Colon (tissue), 2 donors: ENCODE measurements at regions not wholly inside any gene's neighbourhood (a gene's known extent, or its start where the extent isn't known, plus 50 kb on each side); places are given as distances from the start of the nearest gene placed in this dataset.

Experiments
- FAIRE-seq: peaks from 2 replicates; lab custom pipeline; 2012; peaks lifted over from hg19 to GRCh38; lab: Jason Lieb, UNC
- donor health status: control.
- donor health status: control.

DNA sequence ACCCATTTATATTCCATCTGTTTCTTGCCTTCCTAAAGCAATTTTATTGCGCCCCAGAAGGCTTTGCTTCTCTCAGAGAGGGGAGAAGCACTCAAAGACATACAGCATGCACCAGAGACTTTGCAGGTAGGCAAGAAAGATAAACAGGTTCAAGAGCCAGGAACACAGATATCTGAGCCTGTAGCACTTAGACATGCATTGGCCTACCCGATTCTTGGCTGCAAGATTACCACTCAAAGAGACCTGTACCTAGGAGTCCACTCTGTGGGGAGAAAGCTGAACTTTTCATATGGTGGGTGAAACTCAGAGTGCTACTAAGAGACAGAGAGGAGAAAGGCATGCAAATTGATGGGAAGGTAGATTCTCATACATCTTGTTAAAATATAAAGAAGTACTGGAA is 609.4 kb upstream of the PKN2 start:
- FAIRE-seq: no peak

DNA sequence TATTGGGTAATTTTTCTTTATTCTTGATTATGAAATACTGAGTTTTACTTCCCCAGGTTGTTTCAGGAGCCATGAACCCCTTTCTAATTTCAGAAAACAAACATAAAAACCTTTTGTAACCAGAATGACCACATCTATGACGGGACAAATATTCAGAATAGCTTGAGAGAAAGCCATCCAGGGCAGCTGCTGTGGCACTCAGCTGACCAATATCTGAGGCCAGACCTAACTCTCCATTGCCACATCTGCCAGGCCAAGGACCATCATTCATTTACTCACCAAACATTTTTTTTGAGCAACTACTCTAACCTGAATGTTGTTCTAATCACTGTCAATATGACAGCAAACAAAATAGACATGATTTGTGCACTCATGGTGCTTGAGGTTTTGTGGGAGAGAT is 608.3 kb upstream of the PKN2 start:
- FAIRE-seq: no peak

DNA sequence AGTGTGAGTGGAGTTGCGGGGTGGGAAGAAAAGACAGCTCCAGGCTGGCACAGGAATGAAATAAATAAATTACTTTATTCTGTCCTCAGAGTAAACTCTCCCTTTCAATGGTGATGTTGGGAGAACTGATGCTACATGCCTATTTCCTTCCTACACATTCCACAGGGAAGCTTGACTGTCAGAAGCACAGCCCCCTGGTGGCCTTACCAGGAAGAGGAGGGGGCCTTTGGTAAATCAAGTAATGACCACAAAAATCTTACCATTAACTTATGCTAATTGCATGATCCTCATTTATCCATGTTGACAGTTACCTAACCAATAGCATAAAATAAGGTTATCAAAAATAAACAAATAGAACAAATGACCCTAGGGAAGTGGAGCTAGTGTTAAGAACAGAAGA is 605.0 kb upstream of the PKN2 start:
- FAIRE-seq: no peak

DNA sequence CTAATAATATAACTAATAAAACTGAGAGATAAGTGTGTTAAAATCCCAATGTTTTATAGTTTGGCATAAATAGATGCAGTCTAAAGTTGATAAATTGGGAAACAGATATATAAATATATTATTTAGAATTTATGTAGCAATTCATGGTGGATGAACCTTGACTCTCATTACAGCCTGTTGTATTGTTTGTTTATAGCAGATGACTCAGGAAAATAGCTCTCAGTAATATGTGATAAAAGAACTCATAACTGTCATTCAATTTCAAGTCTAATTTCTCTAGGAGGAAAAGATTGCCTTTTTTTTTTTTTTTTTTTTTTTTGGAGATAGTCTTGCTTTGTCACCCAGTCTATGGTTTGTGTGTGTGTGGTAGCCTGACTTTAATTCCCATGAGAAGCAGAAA is 603.2 kb upstream of the PKN2 start:
- no peak for FAIRE-seq

DNA sequence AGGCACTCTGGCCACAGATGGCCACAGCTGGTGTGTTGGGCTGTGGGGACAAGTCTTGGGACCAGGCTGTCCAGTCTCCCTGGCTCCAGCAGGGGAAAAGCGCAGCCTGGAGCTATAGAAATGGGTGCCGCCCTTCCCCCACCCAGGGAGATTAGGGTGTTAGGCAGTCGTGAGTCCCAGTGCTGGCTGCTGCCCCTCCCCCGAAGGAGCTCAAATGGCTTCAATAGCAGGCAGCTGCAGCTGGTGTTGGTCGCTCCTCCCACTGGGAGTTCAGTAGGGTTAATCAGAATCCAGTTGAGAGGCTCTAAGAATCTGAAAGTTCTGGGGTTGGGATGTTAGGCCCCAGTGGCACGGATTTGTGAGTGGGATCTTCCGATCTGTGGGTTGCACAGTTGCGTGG is 595.6 kb upstream of the PKN2 start:
- no peak for FAIRE-seq

DNA sequence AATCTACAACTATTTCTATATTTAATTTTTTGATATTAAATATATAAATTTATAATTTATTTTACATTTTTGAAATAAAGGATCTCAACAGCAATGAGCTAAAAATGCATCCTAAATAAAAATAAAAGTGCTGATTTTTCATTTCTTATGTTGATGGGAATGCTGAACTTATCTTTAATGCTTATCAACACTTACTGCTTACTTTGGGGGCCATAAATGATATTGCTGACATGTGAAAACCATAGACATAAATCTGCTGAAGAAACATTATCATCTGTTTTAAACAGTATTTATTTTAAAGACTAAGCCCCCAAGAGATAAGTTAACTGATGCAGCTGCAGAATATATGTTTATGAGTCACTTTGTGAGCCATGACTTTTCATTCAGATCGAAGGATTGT is 594.1 kb upstream of the PKN2 start:
- FAIRE-seq: no peak

DNA sequence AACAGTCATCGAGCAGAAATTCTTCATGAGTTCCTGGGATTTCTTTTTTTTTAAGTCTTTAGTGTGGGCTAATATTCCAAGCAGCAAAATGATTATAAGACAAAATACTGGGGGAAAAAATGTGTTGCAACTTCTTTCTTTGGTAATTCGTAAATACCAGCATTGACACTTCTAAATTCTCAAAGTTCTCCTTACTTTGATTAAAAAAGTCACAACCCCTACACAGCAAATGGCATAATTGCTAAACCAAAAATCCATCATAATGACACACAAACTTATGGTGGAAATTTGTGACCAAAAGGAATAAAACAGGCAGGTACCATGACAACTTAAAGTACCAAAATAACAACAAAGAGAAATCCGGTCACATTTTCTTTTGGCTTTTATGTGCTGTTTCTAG is 585.2 kb upstream of the PKN2 start:
- FAIRE-seq: no peak

DNA sequence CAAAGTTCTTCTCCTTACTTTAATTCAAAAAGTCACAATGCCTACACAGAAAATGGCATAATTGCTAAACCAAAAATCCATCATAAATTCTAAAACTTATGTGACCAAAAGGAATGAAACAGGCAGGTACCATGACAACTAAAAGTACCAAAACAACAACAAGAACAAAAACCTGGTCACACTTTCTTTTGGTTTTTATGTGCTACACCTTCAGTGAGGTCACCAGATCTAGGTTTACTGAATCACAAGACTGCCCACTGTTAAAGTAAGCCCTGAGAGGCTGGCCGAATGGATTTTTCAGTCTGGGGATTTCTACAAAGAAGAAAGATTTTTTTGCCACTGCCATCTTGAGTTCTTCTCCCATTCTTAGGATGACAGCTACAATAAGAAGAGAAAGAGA is 583.0 kb upstream of the PKN2 start:
- no peak for FAIRE-seq

DNA sequence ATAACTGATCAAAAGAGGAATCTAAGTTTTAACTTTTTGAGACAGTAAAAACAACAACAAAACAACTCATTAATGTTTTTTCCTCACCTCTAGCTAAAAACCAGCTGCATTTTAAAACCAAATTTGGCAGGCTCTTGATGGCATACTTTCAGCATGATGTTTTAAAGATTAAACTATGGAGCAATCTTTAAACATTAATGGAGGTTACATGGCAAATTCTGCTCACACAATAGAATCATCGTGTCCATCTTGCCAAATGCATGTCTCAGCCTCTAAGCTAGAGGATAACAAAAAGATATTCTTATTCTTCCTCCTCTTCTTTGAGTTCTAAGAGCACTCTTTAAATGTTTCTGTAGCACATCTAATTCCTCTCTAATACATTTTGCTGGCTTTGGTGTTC is 579.8 kb upstream of the PKN2 start:
- no peak for FAIRE-seq

DNA sequence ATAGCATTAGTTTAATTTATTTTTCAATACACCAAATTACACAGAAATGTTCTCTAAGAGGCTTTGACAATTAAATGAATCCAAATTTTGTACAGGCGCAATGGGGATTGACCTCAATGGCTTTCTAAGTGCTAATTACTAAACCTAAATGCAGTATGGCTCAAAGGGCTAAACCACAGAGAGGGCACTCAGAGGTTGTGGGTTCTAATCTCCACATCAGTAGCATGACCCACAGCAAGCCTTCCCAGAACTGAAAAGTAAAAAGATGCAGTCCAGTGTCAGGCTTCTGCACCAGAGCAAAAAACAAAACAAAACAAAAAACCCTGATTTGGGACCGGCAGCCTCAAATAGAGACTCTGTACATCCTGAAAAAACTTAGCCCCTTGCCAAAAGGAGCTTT is 579.2 kb upstream of the PKN2 start:
- FAIRE-seq: no peak

DNA sequence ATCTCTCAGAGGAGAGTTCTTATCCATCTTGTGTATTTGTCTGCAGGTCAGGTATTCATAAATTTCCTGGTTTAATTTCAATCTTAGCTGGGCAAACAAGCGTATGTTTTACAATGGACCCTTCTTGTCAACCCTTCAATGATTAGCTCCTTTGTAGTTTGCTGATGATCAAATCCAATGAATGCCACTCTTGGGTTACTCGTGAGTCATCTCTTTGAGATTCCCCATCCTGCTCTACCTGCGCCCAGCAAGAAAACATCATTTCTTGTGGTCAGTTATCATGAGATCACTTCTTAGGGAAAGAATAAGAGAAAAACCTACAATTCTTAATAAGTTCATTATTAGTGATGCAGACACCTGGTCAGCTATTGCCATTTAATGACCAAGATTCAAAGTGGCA is 572.3 kb upstream of the PKN2 start:
- FAIRE-seq: no peak

DNA sequence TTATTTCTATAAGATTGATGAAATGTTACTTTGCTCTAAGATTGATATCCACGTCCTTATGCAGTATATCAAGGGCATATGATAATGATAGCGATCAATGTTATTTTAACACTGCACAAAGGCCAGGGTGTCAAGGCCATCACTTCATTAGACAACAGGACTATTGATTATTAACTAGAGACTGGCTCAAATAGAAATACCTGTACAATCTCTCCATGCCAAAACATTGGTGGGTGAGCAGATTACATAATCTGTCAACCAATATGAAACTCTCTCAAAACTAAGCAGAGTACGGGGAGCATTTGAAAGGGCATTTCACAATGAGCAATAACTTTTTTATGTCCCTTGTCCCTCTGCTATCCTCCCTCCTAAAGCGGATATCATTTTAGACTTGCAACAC is 566.5 kb upstream of the PKN2 start:
- FAIRE-seq: no peak

DNA sequence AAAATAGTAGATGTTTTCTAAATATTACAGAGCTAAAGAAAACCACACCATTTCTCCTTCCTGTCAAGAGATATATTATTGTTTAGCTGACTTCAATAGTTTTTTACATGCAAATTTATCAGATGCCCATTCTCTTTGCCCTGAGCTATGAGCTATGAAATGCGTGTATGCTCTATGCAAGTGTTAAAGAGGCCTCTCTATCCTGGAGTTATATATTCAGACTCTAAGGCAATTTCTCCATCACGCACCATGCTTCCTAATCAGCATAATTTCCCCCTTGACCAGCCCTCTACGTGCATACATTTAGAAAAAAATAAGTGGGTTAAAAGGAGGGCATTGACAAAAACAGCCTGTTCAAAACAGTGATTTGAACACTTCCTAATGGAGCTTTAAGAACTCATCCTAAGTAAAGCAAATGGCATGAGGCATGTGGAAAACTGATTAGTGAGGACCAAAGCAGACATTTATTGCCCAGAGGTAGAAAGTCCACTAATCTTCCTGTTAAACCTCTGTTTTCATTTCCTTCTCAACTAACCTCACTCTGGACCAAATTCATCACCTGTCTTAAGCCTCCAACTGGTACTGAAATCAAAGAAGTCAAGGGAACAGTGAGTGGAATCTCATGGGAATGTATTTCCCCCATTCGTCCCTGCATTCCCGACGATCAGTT is 565.8 kb upstream of the PKN2 start:
- FAIRE-seq: no peak

DNA sequence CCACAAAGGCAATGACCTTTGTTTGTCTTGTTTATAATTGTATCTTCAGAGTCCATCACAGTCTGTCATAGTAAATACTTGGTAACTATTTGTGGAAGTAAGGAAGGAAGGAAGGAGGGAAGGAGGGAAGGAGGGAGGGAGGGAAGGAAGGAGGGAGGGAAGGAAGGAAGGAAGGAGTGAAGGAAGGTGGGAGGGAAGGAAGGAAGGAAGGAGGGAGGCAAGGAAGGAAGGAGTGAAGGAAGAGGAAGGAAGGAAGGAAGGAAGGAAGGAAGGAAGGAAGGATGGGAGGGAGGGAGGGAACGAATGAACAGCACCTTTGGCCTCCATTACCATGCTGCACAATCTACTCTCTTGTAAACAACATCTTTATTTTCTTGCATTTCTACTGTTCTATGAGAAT is 559.5 kb upstream of the PKN2 start:
- no peak for FAIRE-seq

DNA sequence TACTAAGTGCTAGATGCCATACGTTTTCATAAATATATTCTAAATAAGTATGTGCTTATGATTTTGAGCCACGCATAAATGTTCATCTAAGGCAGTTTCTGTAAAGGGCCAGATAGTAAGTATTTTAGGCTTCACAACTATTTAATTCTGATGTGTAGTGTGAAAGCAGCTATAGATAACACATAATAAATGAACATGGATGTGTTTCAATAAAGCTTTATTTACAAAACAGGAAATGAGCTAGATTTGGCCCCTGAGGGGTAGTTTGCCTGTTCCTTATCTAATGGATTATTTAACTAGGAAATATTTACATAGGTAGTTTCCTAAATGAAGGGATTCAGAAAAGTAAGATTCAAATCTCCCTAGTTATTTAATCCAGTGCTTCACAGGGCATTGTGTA is 557.6 kb upstream of the PKN2 start:
- no peak for FAIRE-seq

DNA sequence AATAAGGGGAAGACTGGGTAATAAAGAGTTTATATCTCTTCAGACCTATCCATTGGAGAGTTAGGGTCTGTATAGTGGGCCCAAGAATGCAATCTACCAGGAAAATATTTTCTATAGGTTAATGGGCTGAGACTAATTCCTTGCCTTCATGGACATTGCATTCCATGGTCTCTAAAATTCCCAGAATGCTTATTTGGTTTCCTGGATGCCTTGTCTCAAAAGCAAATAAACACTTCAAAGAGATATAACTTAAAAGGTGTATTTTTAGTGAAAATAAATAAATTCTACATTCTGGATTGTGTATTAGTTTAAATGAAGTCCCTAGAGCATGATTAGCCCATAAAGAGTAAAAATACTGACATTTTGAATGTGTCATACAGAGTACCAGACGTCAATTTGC is 550.1 kb upstream of the PKN2 start:
- no peak for FAIRE-seq

DNA sequence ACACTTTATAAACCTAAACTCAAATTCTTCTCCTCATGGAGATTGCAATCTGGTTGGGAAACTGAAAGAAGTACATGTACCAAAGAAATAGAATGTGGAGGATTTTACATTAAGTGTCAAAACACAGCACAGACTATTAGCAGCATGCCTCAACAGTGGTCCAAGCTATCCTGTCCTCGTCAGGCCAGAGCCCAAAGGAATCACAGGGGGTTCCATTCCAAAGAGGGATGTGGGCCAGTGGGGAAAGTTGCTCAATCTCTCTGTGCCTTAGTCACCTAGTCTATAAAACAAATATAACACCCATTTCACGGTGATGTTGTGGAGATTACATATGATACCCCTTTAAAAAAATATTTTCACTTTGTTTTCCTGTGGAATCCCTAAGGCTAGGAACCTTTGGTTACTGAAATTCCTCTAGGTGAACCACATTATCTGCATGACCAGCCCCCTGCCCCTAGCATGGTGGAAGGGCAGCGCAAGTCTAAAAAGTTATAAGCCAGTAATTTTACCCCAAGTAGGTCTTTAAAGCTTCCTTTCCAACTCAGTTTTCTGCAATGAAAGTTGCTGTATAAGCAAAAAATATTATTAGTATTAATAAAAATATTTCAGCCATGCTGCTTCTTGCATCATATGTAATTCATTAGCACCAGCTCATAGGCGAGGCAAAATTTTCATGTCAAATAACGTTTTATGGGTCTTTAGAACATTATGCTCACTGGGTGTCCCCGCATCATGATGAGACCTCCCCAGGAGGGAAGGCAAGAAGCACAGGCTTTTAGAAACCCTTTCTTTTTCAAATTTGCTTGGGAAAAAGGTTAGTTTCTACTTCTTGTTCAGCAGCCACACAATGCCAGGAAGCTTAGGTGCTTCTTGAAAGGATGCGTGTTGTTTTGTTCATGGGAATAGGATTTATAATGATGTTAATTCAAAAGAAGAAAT is 548.8 kb upstream of the PKN2 start:
- no peak for FAIRE-seq

DNA sequence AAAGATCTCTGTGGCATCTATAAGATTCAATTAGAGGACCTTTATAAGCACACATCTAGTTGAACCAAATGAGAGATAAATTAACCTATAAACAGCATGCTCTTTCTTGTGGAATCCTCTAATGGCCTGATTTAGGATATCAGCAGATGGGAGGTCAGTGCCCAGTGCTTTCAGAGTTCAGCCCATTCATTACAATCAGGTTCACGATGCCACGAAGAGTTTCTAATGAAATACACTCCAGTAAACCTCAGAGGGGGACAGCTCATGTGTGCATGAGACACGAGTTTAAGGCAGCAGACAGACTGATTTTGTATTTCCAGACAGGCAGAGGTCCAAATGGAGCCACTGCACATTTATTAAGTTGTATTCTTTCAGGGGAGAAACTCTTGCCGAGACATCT is 544.4 kb upstream of the PKN2 start:
- FAIRE-seq: no peak

DNA sequence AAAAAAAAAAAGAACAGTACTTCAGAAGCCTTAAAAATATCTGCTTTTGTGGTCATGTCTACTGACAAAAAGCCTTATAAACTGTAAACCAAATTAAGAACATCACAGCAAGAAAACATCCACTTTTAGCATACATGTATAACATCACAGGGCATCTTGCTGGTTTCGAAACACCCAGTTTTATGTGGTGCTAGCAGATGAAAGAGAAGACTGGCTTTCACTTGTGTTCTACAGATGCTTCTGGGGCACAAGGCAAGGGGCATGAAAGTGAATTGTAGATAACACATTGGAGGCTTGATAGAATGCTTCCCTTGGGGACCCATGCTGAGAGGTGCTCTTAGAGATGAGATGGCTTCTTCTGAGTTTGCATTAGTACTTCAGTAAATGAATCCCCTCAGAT is 543.7 kb upstream of the PKN2 start:
- FAIRE-seq: no peak

DNA sequence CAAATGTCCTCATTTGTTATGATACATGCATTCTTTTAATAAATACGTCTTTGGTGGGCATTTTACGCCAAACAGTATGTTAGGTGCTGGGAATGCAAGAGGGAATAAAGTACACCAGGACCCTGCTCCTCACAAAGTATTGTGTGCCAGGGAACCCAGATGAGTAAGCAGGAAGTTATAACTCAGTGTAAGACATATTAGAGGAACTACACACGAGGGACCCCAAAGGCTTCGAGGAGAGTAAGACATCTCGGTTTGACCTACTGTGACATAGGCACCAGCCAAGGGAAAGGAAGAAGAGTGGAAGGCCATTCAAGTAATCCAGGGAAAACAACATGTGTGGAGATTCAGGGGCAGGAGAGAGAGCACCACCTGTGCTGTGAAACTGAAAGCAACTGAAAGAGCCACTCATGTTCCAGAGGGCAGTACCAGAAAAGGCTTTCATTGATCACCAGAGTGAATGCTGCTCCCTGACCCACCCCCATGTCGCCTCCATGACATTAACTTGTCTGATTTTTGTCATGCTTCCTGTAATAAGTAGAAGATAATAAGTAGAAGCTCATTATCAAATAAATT is 542.5 kb upstream of the PKN2 start:
- no peak for FAIRE-seq

DNA sequence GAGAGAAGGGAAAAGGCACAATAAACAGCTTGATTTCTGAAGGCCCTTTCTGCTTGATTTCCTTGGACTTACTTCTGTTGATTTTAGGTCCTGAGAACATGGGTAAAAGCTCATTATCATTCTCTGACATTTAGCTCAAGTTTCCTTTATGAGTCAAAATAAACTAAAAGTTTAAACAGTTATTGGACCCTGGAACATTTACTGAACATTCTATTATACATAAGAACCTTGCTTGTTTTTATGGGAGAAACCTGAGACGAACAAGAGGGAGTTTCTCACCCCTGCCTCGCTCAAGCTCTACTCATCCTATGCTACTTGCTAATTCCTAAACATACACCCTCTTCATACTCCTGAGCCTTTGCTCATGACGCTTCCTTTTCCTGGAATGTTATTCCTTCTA is 538.3 kb upstream of the PKN2 start:
- no peak for FAIRE-seq

DNA sequence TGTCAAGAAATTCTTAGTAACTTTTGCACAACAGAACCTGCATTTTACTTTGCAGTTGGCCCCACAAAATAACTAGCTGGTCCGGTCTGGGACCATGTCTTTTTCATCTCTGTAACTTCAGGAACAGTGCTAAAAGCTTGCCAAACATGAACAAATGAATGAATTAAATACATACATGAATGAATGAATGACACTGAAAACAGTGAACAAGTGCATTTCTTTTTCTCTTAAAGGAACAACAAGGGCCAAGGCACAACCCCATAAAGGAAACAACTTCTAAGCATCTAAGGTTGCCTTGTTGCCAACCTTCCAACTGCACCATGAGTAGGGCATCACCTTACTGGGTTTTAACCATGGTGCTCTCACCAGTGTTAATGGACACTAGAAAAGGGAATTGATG is 534.4 kb upstream of the PKN2 start:
- no peak for FAIRE-seq

DNA sequence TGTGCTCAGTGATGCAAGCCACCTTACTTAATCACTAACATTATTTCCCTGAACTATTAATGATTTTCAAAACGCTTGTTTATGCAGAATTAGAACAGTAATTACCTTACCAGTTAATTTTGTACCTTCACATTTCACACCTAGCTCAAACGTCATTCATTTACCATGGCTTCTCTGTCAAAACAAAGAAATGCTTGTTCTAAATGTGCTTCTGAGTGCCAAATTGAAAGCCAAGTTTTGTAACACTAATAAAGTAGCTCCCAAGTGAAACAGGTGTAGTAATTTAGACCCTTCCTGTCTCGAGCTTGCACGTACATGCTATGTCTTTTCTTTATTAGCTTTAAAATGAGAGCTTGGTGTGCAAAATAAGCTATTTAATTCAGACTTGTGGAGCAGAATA is 533.7 kb upstream of the PKN2 start:
- FAIRE-seq: no peak

DNA sequence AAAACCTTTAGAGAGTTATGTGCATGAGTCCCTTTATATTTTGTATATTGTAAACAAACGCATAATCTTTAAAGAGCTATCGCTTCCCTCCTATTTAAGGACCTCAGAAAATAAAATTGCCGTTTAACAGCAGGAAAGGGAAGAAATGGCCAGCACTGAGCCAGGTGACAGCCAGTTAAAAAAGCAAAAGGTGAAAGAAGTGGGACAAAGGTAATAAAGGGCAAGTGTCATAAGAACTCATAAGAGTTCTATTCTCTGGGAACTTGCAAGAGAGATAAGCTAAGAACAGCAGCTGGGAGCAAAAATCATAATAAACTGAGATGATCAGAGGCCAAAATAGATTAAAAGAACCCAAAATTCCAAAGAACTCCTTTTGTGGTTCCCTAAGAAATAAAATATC is 520.9 kb upstream of the PKN2 start:
- no peak for FAIRE-seq
